H9 (cell line): ENCODE measurements at regions not wholly inside any gene's neighbourhood (a gene's known extent, or its start where the extent isn't known, plus 50 kb on each side); places are given as distances from the start of the nearest gene placed in this dataset.

Source experiments
- DNase-seq: peaks from one replicate; pipeline ENCODE4 v3.0.0-alpha.2; 2017
- H2AFZ ChIP-seq: one replicate; pipeline ENCODE4 v1.6.1; 2013; ENCODE audit warnings: mild to moderate bottlenecking, low read length, control low read depth, moderate library complexity
- H2AK5ac ChIP-seq: 2 replicates; pipeline ENCODE4 v1.6.1; 2013; ENCODE audit warnings: low read length, control low read depth, mixed read lengths; ENCODE audit not compliant: insufficient read length
- H2BK120ac ChIP-seq: one replicate; pipeline ENCODE4 v1.6.1; 2013; ENCODE audit warnings: low read depth, mild to moderate bottlenecking, low read length, control low read depth, inconsistent platforms; ENCODE audit not compliant: poor library complexity, severe bottlenecking
- H2BK12ac ChIP-seq: 2 replicates; pipeline ENCODE4 v1.6.1; 2013; ENCODE audit warnings: low read length, control low read depth, mixed read lengths, low read depth; ENCODE audit not compliant: insufficient read length
- H2BK15ac ChIP-seq: 2 replicates; pipeline ENCODE4 v1.6.1; 2013; ENCODE audit warnings: low read depth, low read length, control low read depth
- H2BK20ac ChIP-seq: one replicate; pipeline ENCODE4 v1.6.1; 2013; ENCODE audit warnings: low read depth, mild to moderate bottlenecking, low read length, control low read depth, inconsistent platforms; ENCODE audit not compliant: poor library complexity, severe bottlenecking
- H2BK5ac ChIP-seq: 2 replicates; pipeline ENCODE4 v1.6.1; 2013; ENCODE audit warnings: low read length, control low read depth, mixed read lengths; ENCODE audit not compliant: insufficient read length
- H3K14ac ChIP-seq: 2 replicates; pipeline ENCODE4 v1.6.1; 2013; ENCODE audit warnings: low read length, control low read depth; ENCODE audit not compliant: insufficient read depth
- H3K18ac ChIP-seq: 2 replicates; pipeline ENCODE4 v1.6.1; 2013; ENCODE audit warnings: low read depth, mild to moderate bottlenecking, mixed read lengths, low read length, control low read depth; ENCODE audit not compliant: insufficient read length
- H3K23ac ChIP-seq: 2 replicates; pipeline ENCODE4 v1.6.1; 2013; ENCODE audit warnings: low read length, control low read depth, mixed read lengths, low read depth; ENCODE audit not compliant: insufficient read length
- H3K23me2 ChIP-seq: 2 replicates; pipeline ENCODE4 v1.6.1; 2013; ENCODE audit warnings: low read depth, mild to moderate bottlenecking, mixed read lengths, low read length, control low read depth; ENCODE audit not compliant: insufficient read length, poor library complexity, severe bottlenecking
- H3K27ac ChIP-seq: 2 replicates; pipeline ENCODE4 v1.5.1; 2013; ENCODE audit warnings: low read length, control low read depth, mixed read lengths, low read depth; ENCODE audit not compliant: insufficient read length
- H3K27me3 ChIP-seq: 2 replicates; pipeline ENCODE4 v1.6.1; 2013; ENCODE audit warnings: low read length, control low read depth, inconsistent platforms; ENCODE audit not compliant: insufficient read depth
- H3K4ac ChIP-seq: 2 replicates; pipeline ENCODE4 v1.6.1; 2013; ENCODE audit warnings: low read depth, mild to moderate bottlenecking, control low read depth, inconsistent platforms, low read length, moderate library complexity
- H3K4me1 ChIP-seq: 2 replicates; pipeline ENCODE4 v1.6.1; 2013; ENCODE audit warnings: low read length, control low read depth, inconsistent platforms; ENCODE audit not compliant: insufficient read depth
- H3K4me2 ChIP-seq: 2 replicates; pipeline ENCODE4 v1.6.1; 2013; ENCODE audit warnings: low read length, control low read depth, mixed read lengths; ENCODE audit not compliant: insufficient read length, insufficient read depth
- H3K56ac ChIP-seq: 2 replicates; pipeline ENCODE4 v1.6.1; 2013; ENCODE audit warnings: low read depth, mild to moderate bottlenecking, mixed read lengths, low read length, control low read depth; ENCODE audit not compliant: insufficient read length
- H3K79me1 ChIP-seq: 2 replicates; pipeline ENCODE4 v1.6.1; 2013; ENCODE audit warnings: low read depth, mild to moderate bottlenecking, moderate library complexity, low read length, control low read depth, inconsistent platforms; ENCODE audit not compliant: insufficient read depth, poor library complexity, severe bottlenecking
- H3K79me2 ChIP-seq: 2 replicates; pipeline ENCODE4 v1.6.1; 2013; ENCODE audit warnings: low read length, control low read depth, inconsistent platforms; ENCODE audit not compliant: insufficient read depth
- H3K9ac ChIP-seq: 2 replicates; pipeline ENCODE4 v1.6.1; 2013; ENCODE audit warnings: low read length, control low read depth, mixed read lengths; ENCODE audit not compliant: insufficient read length; ENCODE audit errors: extremely low read depth
- H3K9me3 ChIP-seq: one replicate; pipeline ENCODE4 v1.6.1; 2013; ENCODE audit warnings: low read depth, low read length, inconsistent platforms; ENCODE audit not compliant: control insufficient read depth
- H3T11ph ChIP-seq: one replicate; pipeline ENCODE4 v1.6.1; 2013; ENCODE audit warnings: mild to moderate bottlenecking, low read length, control low read depth, inconsistent platforms
- H4K20me1 ChIP-seq: one replicate; pipeline ENCODE4 v1.6.1; 2013; ENCODE audit not compliant: control insufficient read depth, insufficient read length, insufficient read depth
- H4K5ac ChIP-seq: 2 replicates; pipeline ENCODE4 v1.6.1; 2013; ENCODE audit warnings: low read depth, mild to moderate bottlenecking, mixed read lengths, low read length, control low read depth; ENCODE audit not compliant: insufficient read length
- H4K8ac ChIP-seq: replicated peaks from 2 replicates; pipeline ENCODE4 v1.6.1; 2013; ENCODE audit warnings: low read length, control low read depth, mixed read lengths, low read depth; ENCODE audit not compliant: insufficient read length
- H4K91ac ChIP-seq: 2 replicates; pipeline ENCODE4 v1.6.1; 2013; ENCODE audit warnings: low read depth, mild to moderate bottlenecking, moderate library complexity, mixed read lengths, low read length, control low read depth; ENCODE audit not compliant: insufficient read length
- H3K27ac Mint-ChIP-seq, 3 experiments: 2 replicates in 2 of 3; 3 replicates in 1 of 3; pipeline ENCODE4 v1.8.0; 2020 to 2021; ENCODE audit warnings: mixed read lengths in 3 of 3, mild to moderate bottlenecking in 1 of 3, moderate library complexity in 1 of 3
- H3K27me3 Mint-ChIP-seq: 2 replicates; pipeline ENCODE4 v1.8.0; 2021; ENCODE audit warnings: low read depth, mild to moderate bottlenecking, moderate library complexity, mixed read lengths
- H3K36me3 Mint-ChIP-seq, 3 experiments: 2 replicates in 2 of 3; 3 replicates in 1 of 3; pipeline ENCODE4 v1.8.0; 2020 to 2021; ENCODE audit warnings: low read depth in 3 of 3, mixed read lengths in 3 of 3; ENCODE audit not compliant: insufficient read depth in 1 of 3
- H3K4me1 Mint-ChIP-seq, 2 experiments: 2 replicates each; pipeline ENCODE4 v1.8.0; 2020; ENCODE audit warnings: mixed read lengths in 2 of 2
- H3K4me3 Mint-ChIP-seq, 2 experiments: 2 replicates in 1 of 2; 3 replicates in 1 of 2; pipeline ENCODE4 v1.8.0; 2020 to 2021; ENCODE audit warnings: mild to moderate bottlenecking in 2 of 2, mixed read lengths in 2 of 2, moderate library complexity in 1 of 2
- H3K9me3 Mint-ChIP-seq, 2 experiments: 2 replicates in 1 of 2; 3 replicates in 1 of 2; pipeline ENCODE4 v1.8.0; 2020; ENCODE audit warnings: mild to moderate bottlenecking in 2 of 2, mixed read lengths in 2 of 2, moderate library complexity in 1 of 2
- CTCF ChIP-seq: fragments of 200-600 bp; sonication (generic); conservative IDR thresholded peaks from 3 replicates; pipeline ENCODE4 v1.8.0; 2021; ENCODE audit warnings: antibody characterized with exemption, mild to moderate bottlenecking
- WGBS: extraction: QIAGEN DNeasy Blood & Tissue Kit; methylation state at CpG from one replicate; pipeline ENCODE4 v1.1.7; 2013; ENCODE audit warnings: missing lambda C conversion rate, low lambda C conversion rate, mixed read lengths; ENCODE audit not compliant: insufficient read length; ENCODE audit errors: extremely low coverage; 5-methylcytosine and 5-hydroxymethylcytosine counted together

- Histone ChIP-seq H3K4me2 (no peak overlapping the region), H3K79me2 (no peaks in the 10 kb centered on the region), H3K18ac (no peak overlapping the region), H4K20me1 (no peaks in the 10 kb centered on the region), H3K23ac (no peak overlapping the region), H3K27me3 (no peaks in the 10 kb centered on the region), H2BK5ac (no peak overlapping the region), H3K4me1 (no peaks in the 10 kb centered on the region), H4K91ac (no peak overlapping the region), H3K23me2 (no peaks in the 10 kb centered on the region), H3K27ac (no peak overlapping the region), H4K5ac (no peak overlapping the region), H3K56ac (no peak overlapping the region), H2BK20ac (no peak overlapping the region), H2AFZ (no peak overlapping the region), H3K4ac (no peak overlapping the region), H3K14ac (no peak overlapping the region), H2AK5ac (no peak overlapping the region), H2BK12ac (no peak overlapping the region), H3K9ac (no peak overlapping the region), H3K9me3 (no peaks in the 10 kb centered on the region), H3T11ph (no peak overlapping the region), H2BK120ac (no peak overlapping the region), H4K8ac (no peak overlapping the region), H3K79me1 (no peaks in the 10 kb centered on the region), H2BK15ac (no peak overlapping the region)
- no peak for DNase-seq
- Mint-ChIP-seq H3K27ac (no peak overlapping the region; a peak in 1 of 7 replicates), H3K36me3 (no peaks in the 10 kb centered on the region), H3K9me3 (no peaks in the 10 kb centered on the region), H3K27me3 (no peaks in the 10 kb centered on the region), H3K4me3 (no peak overlapping the region), H3K4me1 (no peaks in the 10 kb centered on the region)
- no CpG with 5 or more reads among the region's 1 CpG for WGBS
- no peak for TF ChIP-seq CTCF
Observed at GRCh38 chr1:199073166-199073565, 434.3 kb downstream of the PTPRC start.
